ENCODE measurements at regions not wholly inside any gene's neighbourhood (a gene's known extent, or its start where the extent isn't known, plus 50 kb on each side); places are given as distances from the start of the nearest gene placed in this dataset.

DNA sequence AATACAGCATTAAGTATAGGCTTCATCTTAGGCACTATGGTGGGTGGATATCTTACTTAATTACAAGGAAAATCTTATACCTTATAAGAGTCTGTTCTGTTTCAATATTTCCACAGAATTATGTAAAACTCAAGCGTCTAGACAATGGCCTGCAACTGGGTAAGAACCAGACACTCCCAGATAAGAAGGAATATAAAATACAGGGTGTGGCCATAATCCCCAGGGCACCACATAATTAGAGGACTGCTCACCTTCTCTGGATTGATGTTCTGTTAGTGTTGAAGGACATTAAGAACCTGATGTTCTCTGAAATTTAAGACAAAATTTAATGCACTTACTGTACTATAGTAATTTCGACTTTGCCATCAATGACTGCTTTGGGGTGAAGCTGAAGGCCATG lies 198.2 kb upstream of the ARSJ start:
- DNase-seq (ENCODE audit: low spot score) = no peak

GRCh38 chr4:114178392-114178791 lies 198.9 kb upstream of the ARSJ start:
- no peak for DNase-seq (ENCODE audit: low spot score)

- no peak for DNase-seq (ENCODE audit: low spot score)
These were observed 201.0 kb upstream of the ARSJ start for GRCh38 chr4:114180481-114180880.

DNA sequence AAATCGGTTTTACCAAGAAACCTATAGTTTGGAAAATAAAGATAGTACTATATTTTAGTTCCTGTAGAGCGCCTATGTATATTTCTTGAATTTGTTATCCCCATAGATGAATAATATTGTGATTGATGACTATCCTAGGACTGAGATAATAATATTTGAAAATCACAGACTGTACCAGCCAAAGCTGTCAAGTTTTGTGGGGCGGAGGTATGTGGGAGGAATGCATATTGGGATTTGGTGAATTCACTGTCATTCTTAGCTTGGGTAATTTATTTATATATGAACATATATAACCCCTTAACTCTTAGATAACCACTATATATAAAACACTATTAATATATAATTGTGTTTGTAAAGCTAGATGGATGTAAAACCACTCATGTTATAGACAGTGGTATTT lies 205.5 kb upstream of the ARSJ start:
- DNase-seq (ENCODE audit: low spot score) = no peak

GRCh38 chr4:114187592-114187991 lies 208.1 kb upstream of the ARSJ start:
- DNase-seq (ENCODE audit: low spot score) = no peak

- no peak for DNase-seq (ENCODE audit: low spot score)
These were observed 212.0 kb upstream of the ARSJ start for GRCh38 chr4:114191496-114191895.

DNA sequence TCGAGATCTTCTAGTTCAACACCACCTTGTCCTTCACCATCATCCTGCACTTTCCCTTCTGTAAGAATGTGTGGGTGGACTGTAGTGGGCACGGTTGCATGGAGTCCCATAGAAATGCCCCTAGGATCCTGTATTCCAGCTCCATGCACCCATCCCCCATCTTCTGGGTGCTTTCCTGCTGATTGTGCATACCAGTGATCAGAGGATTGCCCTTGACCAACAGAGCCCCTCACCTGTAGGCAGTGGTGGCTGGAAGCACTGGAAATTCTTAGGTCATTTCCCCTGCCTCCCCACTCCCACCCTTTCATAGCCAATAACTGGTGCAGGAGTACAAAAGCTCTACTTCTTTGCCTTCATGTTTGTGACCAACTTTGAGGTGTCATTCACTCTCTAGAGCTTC lies 213.4 kb upstream of the ARSJ start:
- DNase-seq (ENCODE audit: low spot score) = no peak

DNA sequence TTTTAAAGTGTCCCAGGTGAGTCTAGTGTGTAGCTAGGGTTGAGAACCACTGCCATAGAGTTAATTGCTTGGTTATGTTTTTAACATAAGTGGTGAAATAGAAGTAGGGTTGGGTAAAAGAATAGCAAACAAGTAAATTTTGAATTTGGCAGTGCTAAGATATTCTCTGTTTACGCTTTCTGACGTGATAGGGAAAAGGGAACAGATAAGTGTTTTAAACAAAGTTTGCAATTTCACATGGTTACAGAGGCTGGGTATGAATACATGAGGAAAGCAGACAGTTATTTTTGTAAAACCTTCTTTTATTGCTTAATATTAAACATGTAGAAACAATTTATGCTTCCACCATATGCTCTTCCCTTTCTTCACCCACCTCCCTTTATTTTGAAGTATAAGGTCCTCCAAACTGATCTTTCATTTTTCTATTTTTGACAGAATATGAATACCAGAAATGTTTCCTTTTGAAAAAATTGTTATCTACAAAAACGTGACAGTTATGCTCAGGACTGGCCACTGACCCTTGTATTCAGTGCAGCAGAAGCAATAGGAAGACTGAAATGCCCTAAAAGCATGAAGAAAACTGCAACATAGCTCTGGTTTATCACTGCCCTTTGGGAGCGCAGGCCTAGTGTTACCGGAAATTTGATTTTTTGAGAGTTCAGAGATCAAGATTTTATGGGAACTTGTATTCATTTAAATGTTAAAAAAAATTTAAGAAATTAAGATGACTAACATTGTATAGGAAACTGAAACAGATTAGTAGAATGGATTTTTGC lies 214.4 kb upstream of the ARSJ start:
- DNase-seq (ENCODE audit: low spot score) = no peak

DNA sequence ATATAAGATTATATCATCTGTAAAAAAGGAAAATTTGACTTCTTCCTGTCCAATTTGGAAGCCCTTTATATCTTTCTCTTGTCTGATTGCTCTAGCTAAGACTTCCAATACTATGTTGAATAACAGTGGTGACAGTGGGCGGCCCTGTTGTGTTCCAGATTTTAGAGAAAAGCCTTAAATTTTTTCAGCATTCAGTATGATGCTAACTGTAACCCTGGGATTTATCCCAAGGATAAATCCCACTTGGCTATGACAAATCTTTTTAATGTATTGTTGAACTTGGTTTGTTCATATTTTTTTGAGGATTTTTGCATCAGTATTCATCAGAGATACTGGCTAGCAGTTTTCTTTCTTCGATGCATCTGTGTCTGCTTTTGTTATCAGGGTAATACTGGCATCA lies 217.2 kb upstream of the ARSJ start:
- no peak for DNase-seq (ENCODE audit: low spot score)

DNA sequence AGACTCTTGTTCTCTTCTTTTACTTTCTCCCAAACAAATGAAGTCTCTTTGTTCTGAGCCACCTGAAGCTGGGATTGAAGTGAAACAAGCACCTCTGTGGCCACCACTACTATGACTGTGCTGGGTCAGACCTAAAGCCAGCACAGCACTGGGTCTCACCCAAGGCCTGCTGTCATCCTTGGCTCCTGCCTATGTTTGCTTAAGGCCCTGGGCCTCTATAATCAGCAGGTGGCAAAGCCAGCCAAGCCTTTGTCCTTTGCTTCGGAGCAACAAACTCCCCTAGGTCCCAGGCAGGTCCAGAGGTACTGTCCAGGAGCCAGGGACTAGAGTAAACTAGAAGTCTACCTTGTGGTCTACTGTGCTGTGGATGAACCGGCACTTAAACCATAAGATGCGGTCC lies 220.6 kb upstream of the ARSJ start:
- DNase-seq (ENCODE audit: low spot score) = no peak

DNA sequence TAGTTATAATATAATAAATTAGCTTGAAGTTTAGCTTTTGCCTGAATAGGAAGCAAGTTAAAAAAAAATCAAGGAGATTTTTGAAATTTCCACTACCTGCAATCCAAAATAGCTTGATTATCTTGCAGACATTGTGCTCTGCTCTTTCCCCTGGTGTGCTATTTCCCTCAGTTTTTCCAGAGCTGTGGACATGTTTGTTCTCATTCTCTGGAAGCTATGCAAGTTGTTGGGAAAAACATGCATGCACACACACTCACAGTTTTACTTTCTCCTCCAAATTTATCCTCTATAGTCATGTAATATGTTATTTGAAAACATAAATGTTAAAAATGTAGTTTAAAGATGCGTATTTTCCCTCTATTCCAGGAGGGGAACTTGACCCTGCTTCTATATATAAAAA lies 225.8 kb upstream of the ARSJ start:
- no peak for DNase-seq (ENCODE audit: low spot score)

DNA sequence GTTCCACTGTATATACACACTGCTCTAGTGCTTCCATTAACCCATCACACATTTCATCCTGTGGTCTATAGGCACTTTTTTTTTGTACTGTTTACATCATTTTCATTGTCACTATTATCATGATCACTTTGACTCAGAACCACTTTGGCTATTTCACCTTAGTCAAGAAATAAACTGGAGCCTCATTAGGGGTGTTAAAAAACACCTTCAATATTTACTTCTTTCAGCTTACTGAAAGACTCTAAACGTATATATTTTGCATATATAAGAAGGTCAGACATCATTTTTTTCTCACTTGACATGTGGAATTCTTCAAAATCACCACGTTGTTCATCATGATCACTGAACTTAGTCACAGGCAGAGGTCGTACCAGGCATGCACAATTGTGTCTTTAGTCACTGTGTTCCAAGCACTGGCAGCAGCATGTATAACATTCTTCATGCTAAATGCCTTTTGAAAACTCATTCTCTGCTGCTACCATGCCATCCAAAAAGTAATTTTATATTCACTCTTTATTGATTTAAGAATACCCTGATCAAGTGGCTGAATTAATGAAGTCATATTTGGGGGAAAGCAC lies 229.2 kb upstream of the ARSJ start:
- no peak for DNase-seq (ENCODE audit: low spot score)

GRCh38 chr4:114209584-114209983 lies 230.1 kb upstream of the ARSJ start:
- no peak for DNase-seq (ENCODE audit: low spot score)

GRCh38 chr4:114211556-114211955 lies 232.1 kb upstream of the ARSJ start:
- DNase-seq (ENCODE audit: low spot score) = no peak

GRCh38 chr4:114217150-114217817 lies 237.8 kb upstream of the ARSJ start:
- DNase-seq (ENCODE audit: low spot score) = no peak

GRCh38 chr4:114223580-114223979 lies 244.1 kb upstream of the ARSJ start:
- no peak for DNase-seq (ENCODE audit: low spot score)

- no peak for DNase-seq (ENCODE audit: low spot score)
These were observed 246.0 kb upstream of the ARSJ start for GRCh38 chr4:114225436-114225835.

GRCh38 chr4:114226179-114226578 lies 246.7 kb upstream of the ARSJ start:
- no peak for DNase-seq (ENCODE audit: low spot score)

- DNase-seq (ENCODE audit: low spot score) = no peak
These were observed 247.7 kb upstream of the ARSJ start for GRCh38 chr4:114226968-114227760.

GRCh38 chr4:114229706-114230105 lies 250.3 kb upstream of the ARSJ start:
- DNase-seq (ENCODE audit: low spot score) = no peak

DNA sequence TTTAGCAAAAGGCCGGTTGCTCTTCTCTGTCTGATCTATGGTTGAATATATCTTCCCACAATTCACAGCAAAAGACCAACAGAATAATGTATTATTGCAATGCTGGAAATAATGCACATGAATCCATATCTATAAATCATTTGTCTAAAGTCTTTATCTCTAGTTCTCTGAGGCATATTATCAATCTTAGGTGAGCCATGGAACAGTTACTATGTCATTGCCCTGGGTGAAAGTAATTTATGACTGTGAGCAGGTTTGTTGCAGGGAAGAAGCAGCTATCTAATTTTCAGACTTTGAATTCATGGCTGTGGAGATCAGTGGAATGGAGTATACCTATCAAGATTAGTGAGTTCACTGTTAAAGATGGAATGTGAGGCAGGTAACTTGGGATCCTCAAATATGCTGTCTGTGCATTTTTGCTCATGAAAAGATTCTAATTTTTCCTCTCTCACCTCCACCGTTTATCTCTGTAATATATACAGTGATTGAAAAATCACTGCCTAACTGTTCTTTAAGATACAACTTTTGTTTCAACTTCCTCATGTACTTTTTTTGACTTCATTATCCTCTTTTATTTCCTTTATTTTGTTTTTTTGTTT lies 256.8 kb upstream of the ARSJ start:
- no peak for DNase-seq (ENCODE audit: low spot score)

- no peak for DNase-seq (ENCODE audit: low spot score)
These were observed 258.6 kb upstream of the ARSJ start for GRCh38 chr4:114237997-114238396.
